ENCODE measurements at regions not wholly inside any gene's neighbourhood (a gene's known extent, or its start where the extent isn't known, plus 50 kb on each side); places are given as distances from the start of the nearest gene placed in this dataset.

DNA sequence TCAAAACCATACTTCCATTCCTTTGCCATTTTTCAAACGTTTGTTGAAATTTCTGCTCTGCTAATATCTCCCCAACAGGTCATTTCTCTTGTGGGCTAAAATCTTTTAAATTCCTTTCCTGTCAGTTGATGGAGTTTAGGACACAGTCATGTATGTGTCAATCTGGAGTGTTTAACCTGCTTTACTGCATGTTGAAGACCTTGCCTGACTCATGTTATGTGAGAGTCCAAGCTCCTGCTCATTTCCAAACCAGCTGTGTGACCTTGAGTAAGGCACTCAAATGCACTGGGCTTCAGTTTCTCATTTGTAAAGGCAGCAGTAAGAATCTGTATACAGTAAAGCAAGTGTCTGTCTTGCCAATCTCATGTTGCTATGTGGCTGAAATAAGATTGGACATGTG is 171.9 kb upstream of the SPACA1 start:
- TF ChIP-seq, protein P1, sequence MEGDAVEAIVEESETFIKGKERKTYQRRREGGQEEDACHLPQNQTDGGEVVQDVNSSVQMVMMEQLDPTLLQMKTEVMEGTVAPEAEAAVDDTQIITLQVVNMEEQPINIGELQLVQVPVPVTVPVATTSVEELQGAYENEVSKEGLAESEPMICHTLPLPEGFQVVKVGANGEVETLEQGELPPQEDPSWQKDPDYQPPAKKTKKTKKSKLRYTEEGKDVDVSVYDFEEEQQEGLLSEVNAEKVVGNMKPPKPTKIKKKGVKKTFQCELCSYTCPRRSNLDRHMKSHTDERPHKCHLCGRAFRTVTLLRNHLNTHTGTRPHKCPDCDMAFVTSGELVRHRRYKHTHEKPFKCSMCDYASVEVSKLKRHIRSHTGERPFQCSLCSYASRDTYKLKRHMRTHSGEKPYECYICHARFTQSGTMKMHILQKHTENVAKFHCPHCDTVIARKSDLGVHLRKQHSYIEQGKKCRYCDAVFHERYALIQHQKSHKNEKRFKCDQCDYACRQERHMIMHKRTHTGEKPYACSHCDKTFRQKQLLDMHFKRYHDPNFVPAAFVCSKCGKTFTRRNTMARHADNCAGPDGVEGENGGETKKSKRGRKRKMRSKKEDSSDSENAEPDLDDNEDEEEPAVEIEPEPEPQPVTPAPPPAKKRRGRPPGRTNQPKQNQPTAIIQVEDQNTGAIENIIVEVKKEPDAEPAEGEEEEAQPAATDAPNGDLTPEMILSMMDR (conservative IDR thresholded peaks at IDR 0.05; ENCODE audit: low read depth, low read length), result no peak
- no peak for TF ChIP-seq EZH2 (IDR thresholded peaks at IDR 0.05; ENCODE audit: borderline replicate concordance, low read depth, low read length, poor library complexity, severe bottlenecking)
